ENCODE measurements at regions not wholly inside any gene's neighbourhood (a gene's known extent, or its start where the extent isn't known, plus 50 kb on each side); places are given as distances from the start of the nearest gene placed in this dataset.

- TF ChIP-seq CTCF (IDR thresholded peaks at IDR 0.05): no peak
- TF ChIP-seq POLR2A (IDR thresholded peaks at IDR 0.05): no peak
These were observed 219.9 kb downstream of the RFC3 start for GRCh38 chr13:34037636-34038540.

Data from heart left ventricle (tissue), 13 donors.